K562 (cell line): ENCODE measurements at regions not wholly inside any gene's neighbourhood (a gene's known extent, or its start where the extent isn't known, plus 50 kb on each side); places are given as distances from the start of the nearest gene placed in this dataset.

Experiments
- ATF1 ChIP-seq, 2 experiments: fragments of 450-650 bp in 1 of 2; IDR thresholded peaks; 2 replicates each; pipeline ENCODE4 v1.6.1; 2016; ENCODE audit warnings: missing compliant biosample characterization in 1 of 2, missing genetic modification characterization in 1 of 2
- HNRNPLL ChIP-seq: fragments of 200-400 bp; formaldehyde crosslinking; IDR thresholded peaks from 2 replicates; pipeline ENCODE4 v1.6.1; 2017; ENCODE audit warnings: low read length, low read depth, mild to moderate bottlenecking; ENCODE audit not compliant: poor library complexity, severe bottlenecking
- HOXB6 ChIP-seq: fragments of 250-450 bp; sonication (Bioruptor Pico); IDR thresholded peaks from 2 replicates; pipeline ENCODE4 v1.5.1; 2022; ENCODE audit warnings: mild to moderate bottlenecking, borderline replicate concordance
- KDM1A ChIP-seq, 2 experiments: fragments of 450-650 bp; IDR thresholded peaks; 2 replicates each; pipeline ENCODE4 v1.6.1; 2016; ENCODE audit warnings: mild to moderate bottlenecking in 2 of 2
- MAFF ChIP-seq: IDR thresholded peaks from 2 replicates; pipeline ENCODE4 v1.6.1; 2012; ENCODE audit warnings: low read length, improper control_type of control experiment
- PRPF4 ChIP-seq: fragments of 200-400 bp; formaldehyde crosslinking; IDR thresholded peaks from one replicate; pipeline ENCODE4 v1.6.1; 2017; ENCODE audit warnings: low read length, low read depth, mild to moderate bottlenecking; ENCODE audit not compliant: insufficient read depth, poor library complexity, severe bottlenecking
- RBM39 ChIP-seq: fragments of 200-400 bp; formaldehyde crosslinking; optimal IDR thresholded peaks from 2 replicates; pipeline ENCODE3; 2018; ENCODE audit warnings: low read depth, low read length
- SRF ChIP-seq, 2 experiments: fragments of 250-450, 450-650 bp in 1 of 2; sonication (Bioruptor Pico) in 1 of 2; sonication (generic) in 1 of 2; formaldehyde crosslinking; IDR thresholded peaks; 2 replicates each; pipeline versions ENCODE4 v1.5.0 to v1.5.1; 2020 to 2022; ENCODE audit warnings: mild to moderate bottlenecking in 1 of 2, missing genetic modification reagents in 1 of 2
- TCF7 ChIP-seq: sonication (generic); IDR thresholded peaks from 2 replicates; pipeline ENCODE4 v1.6.1; 2016; ENCODE audit warnings: antibody characterized with exemption, borderline replicate concordance
- U2AF2 ChIP-seq: fragments of 200-400 bp; formaldehyde crosslinking; optimal IDR thresholded peaks from 2 replicates; pipeline ENCODE3; 2017; ENCODE audit warnings: low read depth, mild to moderate bottlenecking, low read length
- USF2 ChIP-seq: sonication (generic); formaldehyde crosslinking; IDR thresholded peaks from 2 replicates; pipeline ENCODE4 v1.5.0; 2020; ENCODE audit warnings: missing genetic modification reagents
- XRCC3 ChIP-seq: fragments of 450-650 bp; IDR thresholded peaks from 2 replicates; pipeline ENCODE4 v1.6.1; 2017; ENCODE audit warnings: mild to moderate bottlenecking, moderate library complexity
- ZBTB17 ChIP-seq: fragments of 450-650 bp; formaldehyde crosslinking; IDR thresholded peaks from 2 replicates; pipeline ENCODE4 v1.4.0; 2020; ENCODE audit warnings: mild to moderate bottlenecking
- ZNF143 ChIP-seq: sonication (generic); formaldehyde crosslinking; IDR thresholded peaks from 2 replicates; pipeline ENCODE4 v1.9.0; 2022; ENCODE audit warnings: mild to moderate bottlenecking, missing genetic modification reagents
- TF ChIP-seq, protein P1 (sequence below), 3 experiments: fragments of 200-800 bp in 1 of 3; sonication (Bioruptor generic) in 1 of 3; sonication (generic) in 1 of 3; formaldehyde crosslinking in 1 of 3; IDR thresholded peaks; 2 replicates each; pipeline versions ENCODE4 v1.6.1 to v1.8.0; 2016 to 2022; ENCODE audit warnings: mild to moderate bottlenecking in 2 of 3, missing compliant biosample characterization in 2 of 3, missing genetic modification characterization in 2 of 3, missing genetic modification reagents in 1 of 3

GRCh38 chr15:89399238-89400115 lies 64.9 kb upstream of the POLG start (continued):
- TF ChIP-seq HNRNPLL = peak; percentile 8
- TF ChIP-seq MAFF = no peak
- no peak for TF ChIP-seq ZBTB17 (CRISPR knock-in tag)
- no peak for TF ChIP-seq HOXB6 (CRISPR knock-in tag)
- no peak for TF ChIP-seq USF2 (CRISPR knock-in tag)
- no peak for TF ChIP-seq RBM39
- TF ChIP-seq PRPF4 = no peak
- TF ChIP-seq, protein P1, sequence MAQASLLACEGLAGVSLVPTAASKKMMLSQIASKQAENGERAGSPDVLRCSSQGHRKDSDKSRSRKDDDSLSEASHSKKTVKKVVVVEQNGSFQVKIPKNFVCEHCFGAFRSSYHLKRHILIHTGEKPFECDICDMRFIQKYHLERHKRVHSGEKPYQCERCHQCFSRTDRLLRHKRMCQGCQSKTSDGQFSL (CRISPR knock-in tag; IDR thresholded peaks at IDR 0.05) = peak; percentile 60; the same call in 1 of the 2 replicates
- TF ChIP-seq, protein P1 (tag; IDR thresholded peaks at IDR 0.05) = peak in 1 of 2 experiments; percentile 76; a peak in 2 of 4 replicates
- no peak for TF ChIP-seq XRCC3
- TF ChIP-seq KDM1A (IDR thresholded peaks at IDR 0.05) = no peak
- no peak for TF ChIP-seq SRF (CRISPR knock-in tag; IDR thresholded peaks at IDR 0.05)
- no peak for TF ChIP-seq ATF1 (CRISPR knock-in tag; IDR thresholded peaks at IDR 0.05)
- peak; percentile 6; the same call in 1 of the 2 replicates for TF ChIP-seq ATF1 (tag; IDR thresholded peaks at IDR 0.05)
- TF ChIP-seq TCF7 = no peak
- no peak for TF ChIP-seq U2AF2
- TF ChIP-seq ZNF143 = no peak
